ENCODE measurements at regions not wholly inside any gene's neighbourhood (a gene's known extent, or its start where the extent isn't known, plus 50 kb on each side); places are given as distances from the start of the nearest gene placed in this dataset.
A peak's percentile ranks its signal among the peaks of the same experiment; 100 is the strongest.
"Not testable (repeated sequence)": the region's sequence is repeated elsewhere in the genome, so short reads cannot be mapped to it uniquely, and the experiment has no call there.

GRCh38 chr6:6724539-6725467 lies 136.3 kb downstream of the LY86 start:
- peak; percentile 74 for DNase-seq

DNA sequence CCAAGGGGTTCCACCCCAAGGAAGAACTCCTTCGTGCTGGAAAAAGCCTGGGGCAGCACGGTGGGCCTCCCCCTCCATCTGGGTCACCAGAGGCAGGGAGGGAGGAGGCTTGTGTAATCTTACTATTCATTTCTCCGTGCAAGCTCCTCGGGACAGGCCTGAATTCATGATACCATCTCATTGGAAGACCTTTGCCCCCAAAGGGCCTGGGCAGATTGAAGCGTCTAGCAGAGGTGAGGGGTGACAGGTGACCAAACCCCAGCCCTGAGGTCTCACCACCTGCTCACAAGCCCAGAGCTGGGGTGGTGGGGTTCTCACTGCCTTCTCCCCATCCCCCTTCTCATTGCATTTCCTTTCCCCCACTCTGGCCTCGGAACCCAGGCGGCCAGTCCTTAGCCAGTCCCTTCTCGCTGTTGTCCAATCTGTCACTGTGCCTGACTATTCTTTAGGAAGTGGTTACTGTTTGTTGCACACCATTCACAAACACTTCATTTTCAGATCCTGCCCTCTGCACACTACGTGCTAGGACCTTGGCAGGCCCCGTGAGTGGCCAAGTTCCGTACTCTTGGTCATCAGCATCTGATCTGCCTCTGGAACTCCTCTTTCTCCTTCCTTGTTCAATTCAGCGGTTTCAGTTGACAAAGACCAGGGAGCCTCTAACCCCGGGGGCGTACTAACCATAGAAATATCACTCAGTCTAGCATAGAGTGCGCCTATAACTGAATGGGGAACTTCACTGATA lies 137.1 kb downstream of the LY86 start:
- no peak for DNase-seq

DNA sequence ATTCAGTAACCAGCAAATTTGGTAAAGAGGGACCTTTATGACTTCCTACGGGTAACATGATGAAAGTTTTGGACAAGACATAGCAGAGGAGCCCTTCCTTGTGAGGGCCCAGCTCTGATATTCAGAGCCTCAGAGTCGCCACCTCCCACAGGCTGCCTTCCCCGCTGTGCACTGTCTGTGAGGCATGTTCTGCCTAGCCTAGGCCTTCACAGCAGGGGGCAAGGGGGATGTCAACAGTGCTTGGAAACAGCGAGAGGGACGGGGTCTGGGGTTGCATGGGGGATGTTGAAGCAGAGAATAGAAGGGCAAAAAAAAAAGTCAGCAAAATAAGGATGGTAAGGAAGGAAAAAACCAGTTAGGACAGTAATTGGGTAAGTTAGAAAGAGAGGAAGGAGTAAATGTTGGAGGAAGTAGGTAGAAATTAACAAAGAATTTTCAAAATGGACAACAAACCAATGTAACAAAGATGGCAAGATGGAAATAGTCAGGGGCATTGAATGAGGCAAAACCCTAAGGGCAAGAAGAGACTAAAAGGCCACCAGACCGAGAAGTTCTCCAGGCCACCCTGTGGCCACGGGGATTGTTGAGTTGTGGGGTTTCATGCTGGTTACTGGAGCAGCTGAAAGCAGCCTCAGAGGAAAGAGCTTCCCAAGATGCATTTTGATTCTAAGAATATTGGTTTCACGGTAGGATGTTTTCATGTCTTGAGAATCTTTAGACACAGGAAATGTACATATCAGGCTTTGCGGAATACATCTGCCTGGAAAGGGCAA lies 139.8 kb downstream of the LY86 start:
- no peak for DNase-seq

DNA sequence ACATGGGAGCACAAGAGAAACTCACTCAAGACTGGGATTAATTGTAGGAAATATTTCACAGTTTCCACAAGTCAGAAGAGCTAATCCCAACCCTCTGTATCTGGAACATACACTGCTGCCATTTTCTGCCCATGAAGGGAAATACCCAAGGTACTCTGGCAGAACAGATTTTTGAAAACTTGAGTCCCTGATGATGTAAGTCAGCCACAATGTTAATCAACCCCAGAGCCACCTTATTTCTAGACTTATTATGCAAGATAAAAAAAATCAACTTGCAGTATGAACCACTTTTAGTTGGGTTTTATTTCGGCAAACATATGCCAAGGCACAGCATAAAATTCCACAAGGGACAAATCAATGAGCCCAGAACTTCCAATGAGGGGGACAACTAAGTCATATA lies 141.5 kb downstream of the LY86 start:
- no peak for DNase-seq

- peak; percentile 85 for DNase-seq
These were observed 142.3 kb downstream of the LY86 start for GRCh38 chr6:6730831-6731230.

DNA sequence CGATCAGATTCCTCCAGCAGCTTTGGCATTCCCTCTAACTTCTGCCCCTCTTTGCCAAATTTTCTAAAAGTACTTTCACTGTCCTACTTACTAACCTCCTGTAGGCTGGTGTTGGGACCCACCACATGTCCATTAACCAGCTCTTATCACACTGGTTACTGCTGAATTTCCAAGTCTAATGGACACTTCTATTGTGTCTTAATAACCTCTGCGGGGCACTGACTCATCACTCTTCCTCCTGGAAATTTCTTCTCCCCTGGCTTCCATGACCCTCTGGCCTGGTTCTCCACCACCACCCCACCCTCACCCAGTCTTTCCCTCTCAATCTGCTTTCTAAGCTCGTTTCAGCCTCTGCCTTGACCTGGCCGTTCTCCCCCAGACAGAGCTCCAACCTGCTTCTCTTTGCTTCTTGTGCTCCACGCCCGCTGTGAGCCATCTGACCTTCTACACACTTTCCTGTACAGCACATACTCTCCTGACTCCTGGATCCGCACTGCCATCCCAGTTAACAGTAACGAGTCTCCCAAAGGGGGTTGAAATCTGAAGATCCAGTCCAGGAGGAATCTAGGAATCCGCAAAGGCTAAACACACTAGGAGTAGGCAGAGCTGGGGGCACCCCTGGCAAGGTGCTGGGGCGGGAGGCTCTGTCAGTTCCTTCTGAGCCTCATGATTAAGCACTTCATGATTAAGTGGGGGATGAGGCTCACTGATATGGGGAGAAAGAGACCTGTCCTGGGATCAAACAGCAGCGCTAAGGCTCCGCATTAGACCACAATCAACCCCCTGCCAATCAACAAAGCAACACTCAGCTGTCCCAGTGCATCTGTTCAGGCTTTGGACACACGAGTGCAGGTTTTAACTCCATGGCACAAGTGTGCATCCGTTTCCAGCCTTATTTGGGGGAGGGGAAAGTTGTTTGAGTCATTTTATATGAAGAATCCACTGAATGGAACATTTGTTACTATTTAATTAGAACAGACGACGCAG lies 146.3 kb downstream of the LY86 start:
- no peak for DNase-seq

- peak; percentile 73 for DNase-seq
These were observed 148.5 kb downstream of the LY86 start for GRCh38 chr6:6736791-6737654.

- no peak for DNase-seq
These were observed 149.2 kb downstream of the LY86 start for GRCh38 chr6:6737671-6738070.

DNA sequence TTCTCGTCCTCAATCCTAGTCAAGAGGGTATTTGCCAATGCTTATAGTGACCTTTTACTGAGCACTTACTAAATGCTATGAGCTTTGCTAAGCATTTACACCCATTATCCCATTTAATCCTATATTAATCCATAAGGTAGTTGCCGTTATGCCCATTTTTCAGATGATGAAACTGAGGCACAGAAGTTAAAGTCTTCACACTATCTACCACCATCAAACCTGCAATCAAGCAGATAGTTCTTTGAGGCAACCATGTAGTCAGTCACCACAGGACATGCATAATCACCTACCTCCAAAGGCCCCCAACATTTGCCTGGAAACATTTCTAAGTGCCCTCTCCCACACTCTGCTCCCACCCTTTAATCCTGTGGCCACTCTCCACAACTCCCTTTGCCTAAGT lies 149.6 kb downstream of the LY86 start:
- DNase-seq: no peak

DNA sequence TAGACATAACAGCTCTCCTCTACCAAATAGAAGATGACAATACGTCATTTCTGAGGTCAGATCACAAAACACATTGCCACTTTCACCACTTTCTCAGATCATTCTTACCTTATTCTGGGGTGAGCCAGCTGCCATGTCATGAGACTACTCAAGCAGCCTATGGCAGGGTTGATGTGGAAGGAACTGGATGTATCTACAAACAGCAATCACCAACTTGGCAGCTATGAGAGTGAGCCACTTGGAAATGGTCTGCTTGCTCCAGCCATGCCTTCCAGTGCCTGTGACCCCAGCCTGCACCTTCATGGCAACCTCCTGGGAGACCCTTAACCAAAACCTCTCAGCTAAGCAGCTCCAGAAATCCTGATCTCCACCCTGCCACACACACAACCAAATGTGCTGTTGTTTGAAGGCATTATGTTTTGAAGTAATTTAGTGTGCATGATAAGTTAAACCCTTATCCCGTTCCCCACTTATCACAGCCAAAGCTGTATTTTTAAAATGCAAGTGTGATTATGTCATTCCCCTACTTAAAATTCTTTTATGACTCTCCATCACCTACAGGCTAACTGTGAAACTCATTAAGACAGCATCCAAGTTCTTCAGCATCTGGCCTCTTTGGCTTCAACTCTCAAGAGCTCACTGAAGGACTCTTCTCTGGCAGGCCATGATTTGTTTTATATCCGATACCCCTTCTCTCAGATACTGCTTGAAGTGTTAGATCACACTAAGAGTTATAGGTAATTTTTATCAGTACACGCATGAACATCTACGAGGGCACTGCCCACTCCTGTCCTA lies 150.6 kb downstream of the LY86 start:
- DNase-seq: no peak

DNA sequence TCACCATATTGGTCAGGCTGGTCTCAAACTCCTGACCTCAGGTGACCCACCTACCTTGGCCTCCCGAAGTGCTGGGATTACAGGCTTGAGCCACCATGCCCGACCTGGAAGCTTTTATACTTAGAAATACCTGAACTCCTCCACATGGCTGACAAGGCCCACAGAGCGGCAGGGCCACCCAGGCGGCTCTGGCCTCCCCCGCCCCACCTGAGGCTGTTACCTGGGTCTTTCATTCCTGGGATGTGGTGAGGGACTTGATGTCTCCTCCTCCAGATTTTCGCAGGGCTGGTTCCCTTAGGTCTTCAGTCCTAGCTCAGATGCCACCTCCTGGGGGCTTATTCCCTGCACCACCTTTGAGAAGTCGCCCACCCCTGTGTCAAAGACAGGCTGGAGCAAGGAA lies 152.1 kb downstream of the LY86 start:
- no peak for DNase-seq

DNA sequence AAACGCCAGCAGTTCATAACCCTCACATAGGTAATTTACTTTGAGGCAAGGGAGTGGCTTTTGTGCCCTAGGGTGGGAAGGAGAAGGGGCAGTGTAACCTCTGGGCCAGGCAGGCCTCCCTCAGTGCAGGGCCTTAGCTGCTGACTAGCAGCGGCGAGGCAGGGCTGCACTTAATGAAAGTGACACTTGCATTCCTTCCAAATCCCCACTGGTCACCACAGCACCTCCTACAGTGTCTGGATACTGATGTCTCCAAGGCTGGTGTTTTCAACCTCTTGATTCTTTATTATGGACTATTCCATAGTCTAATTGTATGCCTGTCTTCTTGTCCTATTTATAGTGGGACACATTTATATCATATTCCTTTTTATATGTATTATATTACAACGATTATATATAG lies 152.7 kb downstream of the LY86 start:
- DNase-seq: no peak

GRCh38 chr6:6742535-6742934 lies 154.0 kb downstream of the LY86 start:
- DNase-seq: no peak

GRCh38 chr6:6744551-6744950 lies 156.0 kb downstream of the LY86 start:
- DNase-seq: no peak

DNA sequence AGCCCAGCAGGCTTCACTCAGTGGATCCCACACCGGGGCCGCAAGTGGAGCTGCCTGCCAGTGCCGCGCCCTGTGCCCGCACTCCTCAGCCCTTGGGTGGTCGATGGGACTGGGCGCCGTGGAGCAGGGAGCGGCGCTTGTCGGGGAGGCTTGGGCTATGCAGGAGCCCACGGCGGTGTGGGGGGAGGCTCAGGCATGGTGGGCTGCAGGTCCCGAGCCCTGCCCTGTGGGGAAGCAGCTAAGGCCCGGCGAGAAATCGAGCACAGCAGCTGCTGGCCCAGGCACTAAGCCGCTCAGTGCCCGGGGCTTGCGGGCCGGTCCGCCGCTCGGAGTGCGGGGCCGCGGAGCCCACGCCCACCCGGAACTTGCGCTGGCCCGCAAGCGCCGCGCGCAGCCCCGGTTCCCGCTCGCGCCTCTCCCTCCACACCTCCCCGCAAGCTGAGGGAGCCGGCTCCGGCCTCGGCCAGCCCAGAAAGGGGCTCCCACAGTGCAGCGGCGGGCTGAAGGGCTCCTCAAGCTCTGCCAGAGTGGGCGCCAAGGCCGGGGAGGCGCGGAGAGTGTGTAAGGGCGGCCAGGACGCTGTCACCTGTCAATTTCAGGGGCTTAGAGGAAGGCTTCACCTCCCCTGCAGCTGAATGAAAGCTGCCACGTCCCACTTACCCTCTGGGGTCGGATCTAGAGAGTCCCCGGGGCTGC lies 157.3 kb downstream of the LY86 start:
- not testable (repeated sequence) for DNase-seq

DNA sequence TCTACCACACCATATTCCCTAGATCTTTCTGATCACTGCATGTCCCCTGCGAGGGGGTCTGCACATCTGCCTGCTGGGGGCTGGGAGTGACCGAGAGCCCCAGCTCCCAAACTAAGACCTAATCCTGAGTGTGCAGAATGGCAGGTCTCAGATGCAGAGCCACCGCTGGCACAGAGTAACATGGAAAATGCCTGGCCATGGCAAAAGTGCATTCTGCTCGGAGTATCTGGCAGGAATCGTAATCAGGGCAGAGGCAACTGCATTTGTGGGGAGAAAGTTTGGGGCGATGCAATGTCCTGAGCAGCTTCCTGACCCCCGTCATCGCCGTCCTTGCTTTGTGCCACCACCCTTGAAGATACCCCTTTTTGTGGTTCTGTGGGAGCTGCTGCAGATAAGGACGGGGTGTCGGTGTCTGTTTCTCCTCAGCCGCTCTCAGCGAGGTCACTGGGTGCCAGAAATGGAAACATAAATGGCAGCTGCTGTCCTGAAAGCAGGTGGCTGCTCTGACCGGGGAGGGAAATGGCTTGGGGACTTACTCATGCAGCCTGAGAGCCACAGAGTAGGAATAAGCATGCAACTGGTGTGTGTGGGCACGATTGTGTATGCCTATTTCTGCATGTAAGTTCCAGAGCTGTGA lies 157.9 kb downstream of the LY86 start:
- DNase-seq: no peak

- DNase-seq: no peak
These were observed 158.4 kb downstream of the LY86 start for GRCh38 chr6:6746970-6747338.

DNA sequence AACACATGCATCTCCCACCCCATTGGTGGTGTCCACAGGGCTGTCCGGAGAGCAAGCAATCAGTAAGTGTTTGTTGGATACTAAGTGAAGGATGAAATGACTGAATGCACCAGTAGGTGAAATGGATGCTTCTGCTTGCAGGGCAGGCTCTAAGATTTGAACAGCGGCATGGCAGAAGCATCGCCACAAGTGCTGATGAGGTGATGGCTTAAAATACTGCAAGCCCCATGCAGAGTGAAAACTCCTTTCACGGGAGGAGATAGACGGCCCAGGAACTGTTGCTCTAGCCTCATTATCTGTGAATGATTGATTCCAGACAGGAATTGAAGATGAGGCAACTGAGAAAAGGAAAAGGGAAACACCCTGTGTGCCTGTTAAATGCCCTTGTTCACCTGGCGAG lies 158.9 kb downstream of the LY86 start:
- DNase-seq: no peak

DNA sequence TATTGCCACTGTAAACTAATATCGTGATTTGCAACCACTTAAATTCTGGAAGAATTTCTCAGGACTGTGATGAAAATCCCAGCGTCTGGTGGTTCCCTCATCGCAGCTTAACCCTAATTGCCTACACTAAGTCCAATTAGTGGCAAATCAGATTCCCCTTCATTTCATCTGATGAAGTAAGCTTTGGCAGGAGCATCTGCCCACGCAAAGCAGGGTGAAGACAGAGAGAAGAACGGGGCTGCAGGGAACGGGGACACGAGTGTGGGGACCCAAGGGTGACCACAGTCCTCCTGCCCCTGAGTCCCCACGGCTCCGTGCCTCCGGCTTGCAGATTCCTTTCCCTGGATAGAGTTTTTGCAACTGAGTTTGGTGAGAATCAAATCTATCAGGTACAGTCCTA lies 159.5 kb downstream of the LY86 start:
- no peak for DNase-seq

Measured in EL (cell line).